ENCODE measurements at regions not wholly inside any gene's neighbourhood (a gene's known extent, or its start where the extent isn't known, plus 50 kb on each side); places are given as distances from the start of the nearest gene placed in this dataset.

DNA sequence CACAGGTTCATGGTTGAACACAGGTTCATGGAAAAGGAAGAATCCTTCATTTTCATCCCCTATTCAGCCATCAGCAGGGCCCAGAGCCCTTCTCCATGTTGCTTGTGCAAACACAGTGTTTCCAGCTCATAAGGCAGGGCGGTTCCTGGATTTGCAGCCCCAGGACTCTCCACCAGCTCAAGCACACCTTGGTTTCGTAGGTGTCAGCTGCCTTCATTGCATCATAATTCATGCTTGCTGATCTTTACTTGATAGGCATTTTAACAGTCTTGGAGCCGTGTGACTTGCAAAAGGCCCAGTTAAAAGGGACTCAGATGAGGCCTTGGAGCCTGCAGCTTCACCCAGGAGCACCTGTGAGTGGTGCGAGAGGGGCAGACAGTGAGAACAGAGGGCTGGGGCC, 318.1 kb upstream of the B3GAT1 start:
- no TSS peak for BruUV-seq (replicated peaks)
- Histone ChIP-seq H3K27ac (ENCODE audit: extremely low read depth, low read depth, low read length) (no peak overlapping the region), H2AFZ (ENCODE audit: low read depth, low read length) (no peak overlapping the region), H3K9ac (ENCODE audit: insufficient read depth in 1 of 2, low read depth in 2 of 2, low read length in 2 of 2) (no peak overlapping the region), H3K4me3 (no peak overlapping the region), H3K9me3 (replicated peaks; ENCODE audit: control insufficient read depth, insufficient read depth, low read depth, low read length) (no peaks in the 10 kb centered on the region), H3K9me1 (ENCODE audit: control insufficient read depth, insufficient read depth, low read length) (no peaks in the 10 kb centered on the region), H3K79me2 (ENCODE audit: control insufficient read depth, insufficient read depth, low read length) (no peaks in the 10 kb centered on the region), H4K20me1 (replicated peaks; ENCODE audit: control insufficient read depth, insufficient read depth, low read length) (no peaks in the 10 kb centered on the region; the same call in 1 of the 2 replicates), H3K27me3 (ENCODE audit: control insufficient read depth in 2 of 2, insufficient read depth in 2 of 2, low read length in 2 of 2) (peaks cover 0 to 32% of the 10 kb centered on the region in 2 experiments; a peak in 4 of 5 replicates), H3K36me3 (ENCODE audit: control insufficient read depth, insufficient read depth, low read length) (no peaks in the 10 kb centered on the region), H3K4me2 (ENCODE audit: insufficient read depth, low read length) (no peak overlapping the region), H3K4me1 (replicated peaks in 1 of 2; ENCODE audit: control insufficient read depth in 2 of 2, insufficient read depth in 2 of 2, low read length in 2 of 2) (no peaks in the 10 kb centered on the region)
- TF ChIP-seq, protein P1, sequence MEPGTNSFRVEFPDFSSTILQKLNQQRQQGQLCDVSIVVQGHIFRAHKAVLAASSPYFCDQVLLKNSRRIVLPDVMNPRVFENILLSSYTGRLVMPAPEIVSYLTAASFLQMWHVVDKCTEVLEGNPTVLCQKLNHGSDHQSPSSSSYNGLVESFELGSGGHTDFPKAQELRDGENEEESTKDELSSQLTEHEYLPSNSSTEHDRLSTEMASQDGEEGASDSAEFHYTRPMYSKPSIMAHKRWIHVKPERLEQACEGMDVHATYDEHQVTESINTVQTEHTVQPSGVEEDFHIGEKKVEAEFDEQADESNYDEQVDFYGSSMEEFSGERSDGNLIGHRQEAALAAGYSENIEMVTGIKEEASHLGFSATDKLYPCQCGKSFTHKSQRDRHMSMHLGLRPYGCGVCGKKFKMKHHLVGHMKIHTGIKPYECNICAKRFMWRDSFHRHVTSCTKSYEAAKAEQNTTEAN (CRISPR knock-in tag; IDR thresholded peaks at IDR 0.05): no peak
- TF ChIP-seq ZBTB1 (CRISPR knock-in tag; IDR thresholded peaks at IDR 0.05; ENCODE audit: borderline replicate concordance, low read depth) (no peak), POLR2A (conservative IDR thresholded peaks at IDR 0.05) (no peak), CHCHD3 (CRISPR knock-in tag; IDR thresholded peaks at IDR 0.05) (no peak), SRSF9 (IDR thresholded peaks at IDR 0.05; ENCODE audit: borderline replicate concordance, low read depth, low read length) (no peak), SIN3A (IDR thresholded peaks at IDR 0.05; ENCODE audit: borderline replicate concordance in 2 of 2, control insufficient read depth in 1 of 2, low read depth in 2 of 2, low read length in 2 of 2) (no peak), ZFPM2 (CRISPR knock-in tag; IDR thresholded peaks at IDR 0.05) (no peak)
- TF ChIP-seq, protein P2, sequence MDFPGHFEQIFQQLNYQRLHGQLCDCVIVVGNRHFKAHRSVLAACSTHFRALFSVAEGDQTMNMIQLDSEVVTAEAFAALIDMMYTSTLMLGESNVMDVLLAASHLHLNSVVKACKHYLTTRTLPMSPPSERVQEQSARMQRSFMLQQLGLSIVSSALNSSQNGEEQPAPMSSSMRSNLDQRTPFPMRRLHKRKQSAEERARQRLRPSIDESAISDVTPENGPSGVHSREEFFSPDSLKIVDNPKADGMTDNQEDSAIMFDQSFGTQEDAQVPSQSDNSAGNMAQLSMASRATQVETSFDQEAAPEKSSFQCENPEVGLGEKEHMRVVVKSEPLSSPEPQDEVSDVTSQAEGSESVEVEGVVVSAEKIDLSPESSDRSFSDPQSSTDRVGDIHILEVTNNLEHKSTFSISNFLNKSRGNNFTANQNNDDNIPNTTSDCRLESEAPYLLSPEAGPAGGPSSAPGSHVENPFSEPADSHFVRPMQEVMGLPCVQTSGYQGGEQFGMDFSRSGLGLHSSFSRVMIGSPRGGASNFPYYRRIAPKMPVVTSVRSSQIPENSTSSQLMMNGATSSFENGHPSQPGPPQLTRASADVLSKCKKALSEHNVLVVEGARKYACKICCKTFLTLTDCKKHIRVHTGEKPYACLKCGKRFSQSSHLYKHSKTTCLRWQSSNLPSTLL (IDR thresholded peaks at IDR 0.05): no peak
- FAIRE-seq (no peak), DNase-seq (ENCODE audit: extremely low read depth in 1 of 4, low spot score in 3 of 4) (no peak), ATAC-seq (no peak)
- POLR2A ChIA-PET: no interaction called here
- CTCF ChIA-PET (ENCODE audit: low intra/inter-chr PET ratio): no interaction called here
- in situ Hi-C loops (cut with MboI): no loop called here
- WGBS (ENCODE audit: insufficient coverage, low coverage, missing lambda C conversion rate): 0% methylated on average over 4 of the region's 4 CpGs
- intact Hi-C loops (cut with micrococcal nuclease): no loop called here
